NCI-H1436 (cell line): ENCODE measurements at regions not wholly inside any gene's neighbourhood (a gene's known extent, or its start where the extent isn't known, plus 50 kb on each side); places are given as distances from the start of the nearest gene placed in this dataset.
A peak's percentile ranks its signal among the peaks of the same experiment; 100 is the strongest.
"Not testable (repeated sequence)": the region's sequence is repeated elsewhere in the genome, so short reads cannot be mapped to it uniquely, and the experiment has no call there.

ENCODE experiments used
- DNase-seq: peaks from one replicate; lab custom pipeline; 2025; lab: John Stamatoyannopoulos, UW

GRCh38 chr7:81180573-81180972 lies 261.7 kb upstream of the SEMA3C start:
- DNase-seq: no peak

- DNase-seq: no peak
Measured at GRCh38 chr7:81175275-81175940, 256.6 kb upstream of the SEMA3C start.

- DNase-seq: no peak
Measured at GRCh38 chr7:81173766-81174281, 255.0 kb upstream of the SEMA3C start.

DNA sequence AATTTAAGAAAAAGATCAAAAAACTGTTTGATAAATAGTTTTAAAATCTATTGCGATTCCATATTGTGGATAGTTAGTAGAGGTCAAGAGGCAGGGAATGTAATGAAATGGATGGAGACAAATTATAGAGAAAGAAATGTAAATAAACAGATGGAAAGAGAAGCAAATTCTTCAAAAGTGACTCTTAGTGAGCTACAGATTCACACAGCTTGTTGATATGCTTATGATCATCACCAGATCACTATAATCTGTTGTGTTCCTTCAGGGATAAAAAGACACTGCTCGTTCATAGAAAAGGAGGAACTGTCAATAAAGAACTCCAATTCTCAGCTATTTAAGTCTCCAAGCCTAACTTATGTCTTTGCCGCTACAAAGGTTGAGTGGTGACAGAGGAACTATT lies 251.4 kb upstream of the SEMA3C start:
- DNase-seq: no peak

- DNase-seq: no peak
Measured at GRCh38 chr7:81167934-81168333, 249.1 kb upstream of the SEMA3C start.

- DNase-seq: no peak
Measured at GRCh38 chr7:81165070-81165469, 246.2 kb upstream of the SEMA3C start.

DNA sequence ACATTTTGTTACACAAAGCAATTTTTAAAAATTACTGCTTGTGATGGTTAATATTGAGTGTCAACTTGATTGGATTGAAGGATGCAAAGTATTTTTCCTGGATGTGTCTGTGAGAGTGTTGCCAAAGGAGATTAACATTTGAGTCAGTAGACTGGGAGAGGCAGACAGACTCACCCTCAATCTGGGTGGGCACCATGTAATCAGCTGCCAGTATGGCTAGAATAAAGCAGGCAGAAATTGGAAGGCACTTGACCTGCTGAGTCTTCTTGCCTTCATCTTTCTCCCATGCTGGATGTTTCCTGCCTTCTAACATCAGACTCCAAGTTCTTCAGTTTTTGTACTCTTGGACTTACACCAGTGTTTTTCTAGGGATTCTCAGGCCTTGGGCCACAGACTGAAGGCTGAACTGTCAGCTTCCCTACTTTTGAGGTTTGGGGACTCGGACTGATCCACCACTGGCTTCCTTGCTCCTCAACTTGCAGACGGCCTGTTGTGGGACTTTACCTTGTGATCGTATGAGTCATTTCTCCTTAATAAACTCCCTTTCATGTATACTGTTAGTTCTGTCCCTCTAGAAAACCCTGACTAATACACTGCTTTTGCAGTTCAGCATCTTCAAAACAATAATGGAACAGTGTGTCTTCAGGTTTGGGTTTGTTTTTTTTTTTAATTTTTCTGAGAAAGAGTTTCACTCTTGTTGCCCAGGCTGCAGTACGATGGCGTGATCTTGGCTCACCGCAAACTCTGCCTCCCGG lies 244.1 kb upstream of the SEMA3C start:
- DNase-seq: no peak

DNA sequence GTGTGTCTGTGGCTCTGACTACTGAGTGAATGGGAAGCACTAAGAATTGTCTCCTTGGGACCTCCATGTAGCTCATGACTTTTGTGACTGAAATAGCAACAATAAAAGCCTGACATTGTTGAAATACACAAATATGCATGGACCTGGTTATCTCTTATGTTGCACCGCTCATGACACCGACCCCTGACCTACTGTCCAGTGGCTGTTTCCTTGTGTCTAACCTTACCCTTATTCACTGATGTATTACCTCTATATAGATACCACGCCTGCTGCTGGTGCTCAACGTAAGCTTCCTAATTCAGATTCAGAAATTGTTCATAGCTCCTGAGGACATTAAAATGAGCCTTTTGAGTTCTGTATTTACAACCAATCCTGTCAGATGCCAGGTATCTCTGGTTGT lies 243.4 kb upstream of the SEMA3C start:
- DNase-seq: no peak

GRCh38 chr7:81161451-81162075 lies 242.7 kb upstream of the SEMA3C start:
- DNase-seq: peak; percentile 60

DNA sequence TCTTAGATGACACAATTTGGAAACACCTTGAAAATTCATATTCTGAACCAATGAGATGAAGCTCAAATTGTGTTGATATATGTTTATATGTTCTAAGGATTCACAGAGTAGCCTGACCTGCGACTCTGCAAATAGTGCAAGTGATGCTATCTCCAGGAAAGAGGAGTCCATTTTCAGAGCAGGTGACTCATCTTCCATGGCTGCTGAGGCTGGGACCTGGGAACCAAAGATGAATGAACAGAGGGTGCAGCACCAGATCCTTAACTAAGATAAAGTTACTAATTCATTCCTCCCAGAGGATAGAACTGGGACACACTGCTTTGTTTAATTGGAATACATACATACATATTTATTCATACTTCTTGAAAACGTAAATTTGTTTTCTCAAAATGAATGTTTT lies 240.6 kb upstream of the SEMA3C start:
- no peak for DNase-seq

DNA sequence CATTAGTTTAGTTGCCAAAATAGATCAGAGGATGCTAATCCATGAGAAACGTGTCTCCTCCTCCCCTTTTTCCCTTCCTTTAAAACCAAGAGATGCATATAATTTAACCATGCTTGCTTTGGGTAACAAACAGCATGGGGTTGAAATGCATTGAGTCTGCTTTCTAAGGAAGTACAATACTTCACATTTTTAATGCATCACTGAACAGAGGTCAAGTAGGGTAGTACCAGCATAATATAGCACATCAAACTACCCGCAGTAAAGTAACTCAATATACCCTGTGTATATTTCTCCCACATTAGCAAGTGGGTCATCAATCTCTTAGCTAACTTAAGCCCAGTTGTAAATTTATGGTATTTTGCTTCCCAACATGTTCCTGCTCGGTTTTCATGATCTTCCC lies 239.3 kb upstream of the SEMA3C start:
- no peak for DNase-seq

DNA sequence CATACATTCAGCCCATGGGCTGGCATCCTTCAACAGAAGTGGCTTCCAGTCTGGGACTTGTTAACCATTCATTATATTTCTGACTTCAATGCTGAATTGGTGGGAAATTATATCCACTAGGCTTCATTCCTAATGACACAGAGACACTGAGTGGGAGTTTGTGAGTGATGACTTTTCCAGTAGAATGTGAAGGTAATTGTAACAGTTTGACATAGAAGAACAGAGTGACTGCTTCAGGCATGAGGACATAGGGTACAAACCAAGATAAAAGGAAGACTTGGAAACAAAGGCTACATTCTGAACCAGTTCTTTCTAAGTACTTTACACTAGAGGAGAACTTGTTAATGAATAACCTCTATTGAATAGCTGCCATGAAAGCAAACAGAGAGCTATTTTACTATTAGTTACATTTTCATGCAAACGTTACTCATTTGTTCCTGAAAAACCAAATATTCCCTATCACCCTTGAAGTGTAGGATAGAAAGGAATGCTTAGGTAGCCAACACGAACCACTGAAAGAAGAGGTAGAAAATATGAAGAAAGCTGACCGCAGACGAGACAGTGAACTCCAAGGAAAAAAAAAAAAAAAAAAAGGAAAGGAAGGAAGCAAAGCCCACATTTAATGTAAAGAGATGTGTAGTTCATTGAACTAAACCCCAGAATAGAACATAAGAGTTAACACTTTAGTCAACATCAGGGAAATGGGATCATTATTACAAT lies 237.0 kb upstream of the SEMA3C start:
- no peak for DNase-seq

DNA sequence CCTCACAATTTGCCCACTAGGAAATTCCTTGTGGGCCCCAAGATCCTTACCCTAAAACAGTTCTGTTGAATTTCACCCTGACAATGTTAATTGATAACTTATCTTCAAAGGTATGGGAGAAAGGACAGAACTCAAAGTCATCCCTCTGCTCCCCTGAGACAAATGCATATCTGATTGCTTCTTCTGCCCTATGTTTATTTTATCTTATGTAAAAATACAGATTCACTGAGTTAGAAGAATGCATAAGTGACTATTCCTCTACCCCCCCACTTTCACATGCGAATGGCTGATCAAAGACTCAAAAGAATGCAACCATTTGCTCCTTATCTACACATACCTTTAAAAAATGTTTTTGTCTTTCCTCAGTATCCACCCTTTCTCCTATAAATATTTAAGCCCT lies 235.7 kb upstream of the SEMA3C start:
- DNase-seq: no peak

- DNase-seq: not testable (repeated sequence)
Measured at GRCh38 chr7:81152925-81153324, 234.1 kb upstream of the SEMA3C start.

DNA sequence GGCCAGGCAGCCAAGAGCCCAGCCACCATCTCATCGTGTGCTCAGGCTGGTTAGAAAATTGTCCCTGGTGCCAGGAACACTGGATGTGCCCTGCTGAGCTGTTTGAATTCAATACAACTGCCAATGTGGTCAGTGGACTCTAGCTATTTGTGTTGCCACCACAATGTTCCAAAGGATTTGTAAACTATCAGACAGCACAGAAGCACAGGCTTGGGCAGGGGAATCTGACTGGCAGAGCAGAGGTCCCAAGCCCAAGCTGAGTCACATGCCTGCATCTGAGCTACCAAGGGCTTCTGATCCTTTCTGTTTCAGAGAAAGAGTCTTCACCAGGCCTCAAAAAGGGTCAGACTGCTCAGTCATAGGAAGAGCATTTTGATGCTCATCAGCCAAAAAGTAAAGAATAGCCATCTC lies 232.1 kb upstream of the SEMA3C start:
- no peak for DNase-seq

DNA sequence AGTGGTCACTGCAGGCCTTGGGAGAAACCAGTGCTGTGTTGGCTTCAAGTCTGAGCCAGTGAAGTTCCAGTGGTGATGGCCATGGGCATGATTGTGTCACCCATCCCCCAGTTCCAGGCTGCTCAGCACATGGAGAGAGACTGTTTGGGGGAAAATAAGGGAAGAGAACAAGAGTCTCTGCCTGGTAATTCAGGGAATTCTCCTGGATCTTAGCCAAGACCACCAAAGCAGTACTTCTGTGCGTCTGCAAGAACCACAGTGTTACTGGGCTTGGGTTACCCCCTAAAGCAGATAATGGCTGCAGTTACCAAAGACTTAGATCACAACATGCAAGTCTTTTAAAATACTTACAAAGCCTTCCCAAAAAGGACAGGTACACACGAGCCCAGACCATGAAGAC lies 225.0 kb upstream of the SEMA3C start:
- DNase-seq: no peak

DNA sequence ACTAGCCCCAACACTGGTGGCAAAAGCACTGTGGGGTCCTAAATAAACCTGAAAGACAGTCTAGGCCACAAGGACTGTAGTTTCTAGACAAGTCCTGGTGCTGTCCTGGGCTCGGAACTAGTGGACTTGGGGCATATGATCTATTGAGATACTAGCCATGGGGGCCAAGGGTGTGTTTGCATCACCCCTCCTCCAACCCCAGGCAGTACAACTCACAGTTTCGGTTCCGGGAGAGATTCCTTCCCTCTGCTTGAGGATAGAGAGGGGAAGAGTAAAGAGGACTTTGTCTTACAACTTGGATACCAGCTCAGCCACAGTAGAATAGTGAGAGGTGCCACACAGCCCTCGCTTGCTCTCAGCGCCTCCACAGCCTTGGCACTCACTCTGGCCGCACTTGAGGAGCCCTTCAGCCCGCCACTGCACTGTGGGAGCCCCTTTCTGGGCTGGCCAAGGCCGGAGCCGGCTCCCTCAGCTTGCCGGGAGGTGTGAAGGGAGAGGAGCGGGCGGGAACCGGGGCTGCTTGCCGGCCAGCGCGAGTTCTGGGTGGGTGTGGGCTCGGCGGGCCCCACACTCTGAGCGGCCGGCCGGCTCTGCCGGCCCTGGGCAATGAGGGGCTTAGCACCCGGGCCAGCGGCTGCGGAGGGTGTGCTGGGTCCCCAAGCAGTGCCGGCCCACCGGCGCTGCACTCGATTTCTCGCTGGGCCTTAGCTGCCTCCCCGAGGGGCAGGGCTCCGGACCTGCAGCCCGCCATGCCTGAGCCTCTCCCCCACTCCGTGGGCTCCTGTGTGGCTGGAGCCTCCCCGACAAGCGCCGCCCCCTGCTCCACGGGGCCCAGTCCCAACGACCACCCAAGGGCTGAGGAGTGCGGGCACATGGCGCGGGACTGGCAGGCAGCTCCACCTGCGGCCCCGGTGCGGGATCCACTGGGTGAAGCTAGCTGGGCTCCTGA lies 222.7 kb upstream of the SEMA3C start:
- not testable (repeated sequence) for DNase-seq

DNA sequence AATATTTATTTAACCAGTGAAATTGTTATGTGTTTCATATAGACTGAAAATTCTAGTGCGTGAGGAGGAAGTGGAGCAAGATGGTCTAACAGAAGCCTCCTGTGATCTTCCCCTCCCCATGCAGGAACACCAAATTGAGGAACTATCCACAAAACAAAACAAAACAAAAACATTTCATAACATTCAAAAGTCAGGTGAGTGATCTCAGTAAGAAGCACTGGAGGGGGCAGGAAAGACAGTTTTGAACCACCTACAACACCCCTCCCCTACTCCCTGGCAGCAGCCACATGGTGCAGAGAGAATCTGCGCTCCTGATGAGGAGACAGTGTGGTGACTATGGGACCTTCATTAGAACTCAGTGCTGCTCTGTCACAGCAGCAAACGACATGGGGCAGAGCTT lies 221.9 kb upstream of the SEMA3C start:
- no peak for DNase-seq

GRCh38 chr7:81140252-81140651 lies 221.4 kb upstream of the SEMA3C start:
- no peak for DNase-seq

- no peak for DNase-seq
Measured at GRCh38 chr7:81138870-81139269, 220.0 kb upstream of the SEMA3C start.

DNA sequence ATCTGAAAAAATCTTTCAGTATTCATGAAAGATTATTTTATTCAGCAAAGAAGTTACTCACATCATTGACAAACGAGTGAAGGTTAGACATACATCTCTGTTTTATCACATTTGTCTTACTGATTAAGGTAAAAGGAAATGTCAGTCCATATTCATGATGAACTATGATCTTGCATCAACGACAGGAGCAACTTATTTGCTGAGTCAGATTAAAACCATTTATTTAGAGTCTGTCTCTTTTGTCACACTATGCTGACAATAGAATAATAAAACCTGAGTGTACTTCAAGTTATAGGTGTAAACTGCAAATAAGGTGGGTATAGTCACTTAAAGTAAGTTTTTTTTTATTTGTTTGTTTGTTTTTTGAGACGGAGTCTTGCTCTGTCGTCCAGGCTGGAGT lies 216.5 kb upstream of the SEMA3C start:
- no peak for DNase-seq
